OCI-LY3 (cell line): ENCODE measurements at regions not wholly inside any gene's neighbourhood (a gene's known extent, or its start where the extent isn't known, plus 50 kb on each side); places are given as distances from the start of the nearest gene placed in this dataset.

Experiments used
- CTCF ChIP-seq: fragments of 200-600, 300-600 bp; sonication (generic); IDR thresholded peaks from 2 replicates; pipeline ENCODE4 v1.5.1; 2014; ENCODE audit warnings: antibody characterized with exemption, low read length, low read depth
- EZH2phosphoT487 ChIP-seq: fragments of 200-600 bp; shearing (Covaris generic); IDR thresholded peaks from 2 replicates; pipeline ENCODE4 v1.6.1; 2018; ENCODE audit warnings: antibody characterized with exemption, mixed run types, low read depth

GRCh38 chr21:15289246-15289645 lies 224.4 kb upstream of the NRIP1 start:
- TF ChIP-seq CTCF (no peak), EZH2phosphoT487 (no peak)
